Adrenal gland (tissue), 9 donors: ENCODE measurements at regions not wholly inside any gene's neighbourhood (a gene's known extent, or its start where the extent isn't known, plus 50 kb on each side); places are given as distances from the start of the nearest gene placed in this dataset.

Source experiments
- DNase-seq, 7 donors: peaks; one replicate each; pipeline ENCODE4 v3.0.0-alpha.2; 2019 to 2020
- H3K27ac ChIP-seq, 5 donors: fragments of 200-600 bp; sonication (generic) in 4 of 5; 1 replicate in 3 of 5; 2 replicates in 2 of 5; pipeline versions ENCODE4 v1.5.1 to v1.8.0; 2016 to 2020; ENCODE audit warnings: mild to moderate bottlenecking in 1 of 5
- H3K27me3 ChIP-seq: fragments of 200-600 bp; 2 replicates; pipeline ENCODE4 v1.8.0; 2021
- H3K36me3 ChIP-seq, 2 donors: fragments of 200-600 bp; replicated peaks in 1 of 2; 1 replicate in 1 of 2; 2 replicates in 1 of 2; pipeline versions ENCODE4 v1.5.1 to v1.8.0; 2018 to 2022
- H3K4me1 ChIP-seq, 2 donors: fragments of 200-600 bp; replicated peaks in 1 of 2; 1 replicate in 1 of 2; 2 replicates in 1 of 2; pipeline versions ENCODE4 v1.5.1 to v1.8.0; 2018 to 2021
- H3K4me3 ChIP-seq, 4 donors: fragments of 200-600 bp; sonication (generic) in 3 of 4; one replicate each; pipeline ENCODE4 v1.5.1; 2016 to 2018
- H3K9me3 ChIP-seq, 3 donors: fragments of 200-600 bp; sonication (generic) in 1 of 3; replicated peaks in 1 of 3; 1 replicate in 2 of 3; 2 replicates in 1 of 3; pipeline versions ENCODE4 v1.5.1 to v1.8.0; 2016 to 2021
- CTCF ChIP-seq, 6 experiments: fragments of 450-650 bp in 4 of 6; fragments of 200-600 bp in 2 of 6; sonication (generic) in 1 of 6; IDR thresholded peaks; 1 replicate in 5 of 6; 2 replicates in 1 of 6; pipeline versions ENCODE4 v1.5.1 to v1.8.0; 2016 to 2021; ENCODE audit warnings: antibody characterized with exemption in 6 of 6, mild to moderate bottlenecking in 2 of 6, moderate library complexity in 1 of 6
- POLR2A ChIP-seq, 2 donors: fragments of 450-650 bp; IDR thresholded peaks; one replicate each; pipeline ENCODE4 v1.6.1; 2017; ENCODE audit warnings: antibody characterized with exemption in 2 of 2, mild to moderate bottlenecking in 2 of 2, moderate library complexity in 1 of 2
- WGBS, 4 donors: extraction: QIAGEN DNeasy Blood & Tissue Kit in 2 of 4; methylation state at CpG; one replicate each; pipeline versions ENCODE4 v1.1.5 to v1.1.7; 2013 to 2017; 5-methylcytosine and 5-hydroxymethylcytosine counted together
- intact Hi-C, 2 donors: fragments of 100-400 bp; cut with DNase I; formaldehyde crosslinking; loops; one replicate each; pipeline versions ENCODE4 v1.14.1 to v1.15.0; 2022 to 2023
- donor health status: healthy with polysubstance abuse.
- donor health status: Bipolar disorder and iron deficiency.
- donor health status: DM: yes; HTN: yes; CAD: no.
- donor health status: DM: no; HTN: no; CAD: no.
- donor health status: DM: no; HTN: no; CAD: no.

- H3K27ac ChIP-seq = no peak overlapping the region
- WGBS, 4 donors = 82 to 86% (median 84%) methylated on average over 2 of the region's 2 CpGs
These were observed 501.9 kb upstream of the C1orf87 start for GRCh38 chr1:60575326-60575977.

GRCh38 chr1:60573726-60574409 is 500.3 kb upstream of the C1orf87 start:
- no peak for DNase-seq
- Histone ChIP-seq H3K36me3 (no peaks in the 10 kb centered on the region), H3K9me3 (no peaks in the 10 kb centered on the region), H3K27me3 (no peaks in the 10 kb centered on the region), H3K27ac (no peak overlapping the region), H3K4me1 (peaks cover 0 to 5% of the 10 kb centered on the region in 2 donors), H3K4me3 (no peak overlapping the region)
- intact Hi-C loops = no loop called here
- WGBS, 4 donors = 22 to 38% (median 24%) methylated on average over 3 of the region's 3 CpGs
- TF ChIP-seq POLR2A (IDR thresholded peaks at IDR 0.05) (no peak), CTCF (IDR thresholded peaks at IDR 0.05) (no peak)

More at GRCh38 chr1:60575326-60575977, 501.9 kb upstream of the C1orf87 start:
- TF ChIP-seq POLR2A (IDR thresholded peaks at IDR 0.05) (no peak), CTCF (IDR thresholded peaks at IDR 0.05) (no peak)
- no peaks in the 10 kb centered on the region for H3K27me3 ChIP-seq
- no peak for DNase-seq
- H3K9me3 ChIP-seq = no peaks in the 10 kb centered on the region
- intact Hi-C loops = no loop called here
- no peak overlapping the region for H3K4me3 ChIP-seq
- peaks cover 0 to 5% of the 10 kb centered on the region in 2 donors for H3K4me1 ChIP-seq
- H3K36me3 ChIP-seq = no peaks in the 10 kb centered on the region

GRCh38 chr1:60573121-60573520 is 499.6 kb upstream of the C1orf87 start:
- H3K9me3 ChIP-seq = no peaks in the 10 kb centered on the region
- intact Hi-C loops = no loop called here
- H3K4me1 ChIP-seq = peaks cover 0 to 5% of the 10 kb centered on the region in 2 donors
- no peak for DNase-seq
- no peaks in the 10 kb centered on the region for H3K27me3 ChIP-seq
- no peak overlapping the region for H3K27ac ChIP-seq
- WGBS, 4 donors = 16 to 24% (median 19%) methylated on average over 1 of the region's 1 CpG
- TF ChIP-seq CTCF (IDR thresholded peaks at IDR 0.05) = no peak
- TF ChIP-seq POLR2A (IDR thresholded peaks at IDR 0.05) = no peak
- H3K4me3 ChIP-seq = no peak overlapping the region
- no peaks in the 10 kb centered on the region for H3K36me3 ChIP-seq

GRCh38 chr1:60572378-60572777 is 498.8 kb upstream of the C1orf87 start:
- DNase-seq = no peak
- intact Hi-C loops = no loop called here
- Histone ChIP-seq H3K36me3 (no peaks in the 10 kb centered on the region), H3K27me3 (no peaks in the 10 kb centered on the region), H3K9me3 (no peaks in the 10 kb centered on the region), H3K4me1 (peaks cover 0 to 5% of the 10 kb centered on the region in 2 donors), H3K4me3 (no peak overlapping the region), H3K27ac (no peak overlapping the region)
- WGBS, 4 donors = 93 to 97% (median 95%) methylated on average over 4 of the region's 4 CpGs
- TF ChIP-seq CTCF (IDR thresholded peaks at IDR 0.05) (no peak), POLR2A (IDR thresholded peaks at IDR 0.05) (no peak)
